Liver (tissue), 8 donors: ENCODE measurements at regions not wholly inside any gene's neighbourhood (a gene's known extent, or its start where the extent isn't known, plus 50 kb on each side); places are given as distances from the start of the nearest gene placed in this dataset.
A peak's percentile ranks its signal among the peaks of the same experiment; 100 is the strongest.

Experiments
- DNase-seq: peaks from one replicate; pipeline ENCODE4 v3.0.0-alpha.2; 2017; ENCODE audit warnings: low spot score
- H3K27ac ChIP-seq, 2 donors: one replicate each; pipeline ENCODE4 v1.7.0; 2013; ENCODE audit warnings: inconsistent platforms in 2 of 2, low read length in 2 of 2, control low read depth in 1 of 2, low read depth in 1 of 2, mild to moderate bottlenecking in 1 of 2
- H3K27me3 ChIP-seq, 4 donors: one replicate each; pipeline versions ENCODE4 v1.6.1 to v1.7.0; 2013; ENCODE audit warnings: low read length in 3 of 4, inconsistent platforms in 1 of 4, mild to moderate bottlenecking in 1 of 4, moderate library complexity in 1 of 4; ENCODE audit not compliant: control insufficient read depth in 4 of 4, insufficient read depth in 4 of 4
- H3K36me3 ChIP-seq, 4 donors: one replicate each; pipeline versions ENCODE4 v1.6.1 to v1.7.0; 2013; ENCODE audit warnings: low read length in 3 of 4, mild to moderate bottlenecking in 3 of 4, low read depth in 1 of 4, moderate library complexity in 1 of 4; ENCODE audit not compliant: control insufficient read depth in 4 of 4, insufficient read depth in 3 of 4
- H3K4me1 ChIP-seq, 4 donors: one replicate each; pipeline versions ENCODE4 v1.6.1 to v1.7.0; 2013; ENCODE audit warnings: low read length in 3 of 4, mild to moderate bottlenecking in 3 of 4, moderate library complexity in 1 of 4; ENCODE audit not compliant: control insufficient read depth in 4 of 4, insufficient read depth in 4 of 4
- H3K4me3 ChIP-seq, 3 donors: one replicate each; pipeline versions ENCODE4 v1.6.1 to v1.7.0; 2013; ENCODE audit warnings: low read length in 3 of 3, control low read depth in 1 of 3, low read depth in 1 of 3, mild to moderate bottlenecking in 1 of 3
- H3K9ac ChIP-seq, 2 donors: one replicate each; pipeline ENCODE4 v1.7.0; 2013; ENCODE audit warnings: low read length in 2 of 2, mild to moderate bottlenecking in 2 of 2, moderate library complexity in 2 of 2, control low read depth in 1 of 2, low read depth in 1 of 2
- H3K9me3 ChIP-seq, 4 donors: one replicate each; pipeline versions ENCODE4 v1.6.1 to v1.7.0; 2013; ENCODE audit warnings: low read length in 3 of 4; ENCODE audit not compliant: control insufficient read depth in 4 of 4
- ATF3 ChIP-seq: IDR thresholded peaks from 2 replicates; pipeline ENCODE4 v1.6.1; 2016; ENCODE audit warnings: antibody characterized with exemption
- CTCF ChIP-seq: fragments of 150-350 bp; IDR thresholded peaks from 2 replicates; pipeline ENCODE4 v1.5.1; 2017; ENCODE audit warnings: improper control_type of control experiment, low read depth, low read length; ENCODE audit not compliant: missing input control
- EGR1 ChIP-seq, 2 donors: IDR thresholded peaks; 2 replicates each; pipeline ENCODE4 v1.6.1; 2016 to 2018; ENCODE audit warnings: antibody characterized with exemption in 2 of 2, low read depth in 2 of 2
- FOXA1 ChIP-seq: IDR thresholded peaks from 2 replicates; pipeline ENCODE4 v1.6.1; 2016; ENCODE audit warnings: antibody characterized with exemption
- FOXA2 ChIP-seq: IDR thresholded peaks from 2 replicates; pipeline ENCODE4 v1.6.1; 2016; ENCODE audit warnings: antibody characterized with exemption
- GABPA ChIP-seq, 2 donors: IDR thresholded peaks in 1 of 2; conservative IDR thresholded peaks in 1 of 2; 2 replicates each; pipeline ENCODE4 v1.6.1; 2016; ENCODE audit warnings: antibody characterized with exemption in 2 of 2, mild to moderate bottlenecking in 1 of 2, moderate library complexity in 1 of 2
- HNF4A ChIP-seq, 2 donors: conservative IDR thresholded peaks; 2 replicates each; pipeline ENCODE4 v1.6.1; 2016; ENCODE audit warnings: antibody characterized with exemption in 2 of 2, mild to moderate bottlenecking in 2 of 2
- HNF4G ChIP-seq: IDR thresholded peaks from 2 replicates; pipeline ENCODE4 v1.6.1; 2016; ENCODE audit warnings: antibody characterized with exemption
- JUND ChIP-seq, 2 donors: IDR thresholded peaks; 2 replicates each; pipeline ENCODE4 v1.6.1; 2016; ENCODE audit warnings: antibody characterized with exemption in 2 of 2
- MAX ChIP-seq: IDR thresholded peaks from 2 replicates; pipeline ENCODE4 v1.6.1; 2016; ENCODE audit warnings: antibody characterized with exemption
- NR2F2 ChIP-seq: IDR thresholded peaks from 2 replicates; pipeline ENCODE4 v1.6.1; 2016; ENCODE audit warnings: antibody characterized with exemption
- RAD21 ChIP-seq, 2 donors: IDR thresholded peaks; 2 replicates each; pipeline ENCODE4 v1.6.1; 2016; ENCODE audit warnings: antibody characterized with exemption in 2 of 2, mild to moderate bottlenecking in 2 of 2
- REST ChIP-seq: IDR thresholded peaks from 2 replicates; pipeline ENCODE4 v1.6.1; 2016; ENCODE audit warnings: antibody characterized with exemption, mild to moderate bottlenecking
- RXRA ChIP-seq, 2 donors: IDR thresholded peaks; 2 replicates each; pipeline ENCODE4 v1.6.1; 2017 to 2018; ENCODE audit warnings: antibody characterized with exemption in 2 of 2, mild to moderate bottlenecking in 1 of 2
- SP1 ChIP-seq: IDR thresholded peaks from 2 replicates; pipeline ENCODE4 v1.6.1; 2018; ENCODE audit warnings: antibody characterized with exemption, mild to moderate bottlenecking
- TAF1 ChIP-seq: conservative IDR thresholded peaks from 2 replicates; pipeline ENCODE4 v1.6.1; 2016; ENCODE audit warnings: antibody characterized with exemption, mild to moderate bottlenecking
- YY1 ChIP-seq: IDR thresholded peaks from 2 replicates; pipeline ENCODE4 v1.6.1; 2016; ENCODE audit warnings: antibody characterized with exemption, mild to moderate bottlenecking
- ZBTB33 ChIP-seq: IDR thresholded peaks from 2 replicates; pipeline ENCODE4 v1.6.1; 2016; ENCODE audit warnings: antibody characterized with exemption
- WGBS: extraction: QIAGEN DNeasy Blood & Tissue Kit; methylation state at CpG from one replicate; pipeline ENCODE4 v1.1.7; 2013; 5-methylcytosine and 5-hydroxymethylcytosine counted together
- donor health status: healthy.
- donor health status: healthy.
- donor health status: healthy.
- donor health status: healthy.
- donor health status: healthy.

- Histone ChIP-seq H3K4me1 (peaks cover 8 to 48% (median 21%) of the 10 kb centered on the region in 4 donors), H3K9ac (no peak overlapping the region), H3K4me3 (no peak overlapping the region), H3K27me3 (no peaks in the 10 kb centered on the region), H3K36me3 (no peaks in the 10 kb centered on the region), H3K9me3 (no peaks in the 10 kb centered on the region), H3K27ac (peak overlapping the region in 1 of 2 donors; percentile 16)
- no peak for DNase-seq
- no peak for TF ChIP-seq GABPA (IDR thresholded peaks at IDR 0.05 in 1 of 2, conservative IDR thresholded peaks at IDR 0.05 in 1 of 2)
- no peak for TF ChIP-seq ZBTB33
- TF ChIP-seq ATF3, result no peak
- TF ChIP-seq FOXA1, result no peak
- no peak for TF ChIP-seq EGR1 (IDR thresholded peaks at IDR 0.05; ENCODE audit: low read depth in 2 of 2)
- no peak for TF ChIP-seq JUND (IDR thresholded peaks at IDR 0.05)
- 95% methylated on average over 17 of the region's 17 CpGs for WGBS
These were observed 95.9 kb upstream of the CIBAR2 start for GRCh38 chr16:85208181-85208580.

- Histone ChIP-seq H3K27me3 (no peaks in the 10 kb centered on the region), H3K27ac (no peak overlapping the region), H3K4me3 (no peak overlapping the region), H3K4me1 (peaks cover 8 to 50% (median 22%) of the 10 kb centered on the region in 4 donors), H3K9ac (no peak overlapping the region), H3K9me3 (peaks cover 0 to 3% (median 0%) of the 10 kb centered on the region in 4 donors), H3K36me3 (no peaks in the 10 kb centered on the region)
- TF ChIP-seq FOXA2, result no peak
- no peak for TF ChIP-seq REST
- TF ChIP-seq ZBTB33, result no peak
- TF ChIP-seq FOXA1, result no peak
- TF ChIP-seq ATF3, result no peak
- TF ChIP-seq TAF1, result no peak
- no peak for TF ChIP-seq YY1
- TF ChIP-seq GABPA (IDR thresholded peaks at IDR 0.05 in 1 of 2, conservative IDR thresholded peaks at IDR 0.05 in 1 of 2), result no peak
- no peak for TF ChIP-seq SP1
- no peak for TF ChIP-seq HNF4A (conservative IDR thresholded peaks at IDR 0.05)
- no peak for TF ChIP-seq JUND (IDR thresholded peaks at IDR 0.05)
- no peak for TF ChIP-seq HNF4G
- TF ChIP-seq MAX, result no peak
- no peak for TF ChIP-seq RAD21 (IDR thresholded peaks at IDR 0.05)
- no peak for TF ChIP-seq RXRA (IDR thresholded peaks at IDR 0.05)
- TF ChIP-seq EGR1 (IDR thresholded peaks at IDR 0.05; ENCODE audit: low read depth in 2 of 2), result no peak
- no peak for TF ChIP-seq NR2F2
- TF ChIP-seq CTCF, result no peak
- DNase-seq, result no peak
- WGBS, result 81% methylated on average over 38 of the region's 38 CpGs
These were observed 96.6 kb upstream of the CIBAR2 start for GRCh38 chr16:85208643-85209520.
